ENCODE measurements at regions not wholly inside any gene's neighbourhood (a gene's known extent, or its start where the extent isn't known, plus 50 kb on each side); places are given as distances from the start of the nearest gene placed in this dataset.

GRCh38 chr2:5392658-5393057 lies 299.5 kb upstream of the SOX11 start:
- no peak for DNase-seq
- Histone ChIP-seq H3K36me3 (ENCODE audit: control insufficient read depth, insufficient read depth, low read length) (no peaks in the 10 kb centered on the region), H3K4me3 (ENCODE audit: low read depth, low read length) (no peak overlapping the region), H3K4me1 (peaks cover 4% of the 10 kb centered on the region; the same call in 1 of the 2 replicates), H3K27me3 (replicated peaks; ENCODE audit: control insufficient read depth, insufficient read depth, low read length) (no peaks in the 10 kb centered on the region), H3K9me3 (no peaks in the 10 kb centered on the region)
- H3K36me3 Mint-ChIP-seq (ENCODE audit: insufficient read depth, unreplicated experiment) = no peaks in the 10 kb centered on the region
- H3K4me1 Mint-ChIP-seq (ENCODE audit: low read depth, unreplicated experiment) = no peaks in the 10 kb centered on the region
- no TSS peak for BruUV-seq (replicated peaks)
- intact Hi-C loops (cut with micrococcal nuclease; ENCODE audit: unreplicated experiment) = no loop called here
- no peak overlapping the region for H3K27ac Mint-ChIP-seq (ENCODE audit: unreplicated experiment)
- TF ChIP-seq, protein P1, sequence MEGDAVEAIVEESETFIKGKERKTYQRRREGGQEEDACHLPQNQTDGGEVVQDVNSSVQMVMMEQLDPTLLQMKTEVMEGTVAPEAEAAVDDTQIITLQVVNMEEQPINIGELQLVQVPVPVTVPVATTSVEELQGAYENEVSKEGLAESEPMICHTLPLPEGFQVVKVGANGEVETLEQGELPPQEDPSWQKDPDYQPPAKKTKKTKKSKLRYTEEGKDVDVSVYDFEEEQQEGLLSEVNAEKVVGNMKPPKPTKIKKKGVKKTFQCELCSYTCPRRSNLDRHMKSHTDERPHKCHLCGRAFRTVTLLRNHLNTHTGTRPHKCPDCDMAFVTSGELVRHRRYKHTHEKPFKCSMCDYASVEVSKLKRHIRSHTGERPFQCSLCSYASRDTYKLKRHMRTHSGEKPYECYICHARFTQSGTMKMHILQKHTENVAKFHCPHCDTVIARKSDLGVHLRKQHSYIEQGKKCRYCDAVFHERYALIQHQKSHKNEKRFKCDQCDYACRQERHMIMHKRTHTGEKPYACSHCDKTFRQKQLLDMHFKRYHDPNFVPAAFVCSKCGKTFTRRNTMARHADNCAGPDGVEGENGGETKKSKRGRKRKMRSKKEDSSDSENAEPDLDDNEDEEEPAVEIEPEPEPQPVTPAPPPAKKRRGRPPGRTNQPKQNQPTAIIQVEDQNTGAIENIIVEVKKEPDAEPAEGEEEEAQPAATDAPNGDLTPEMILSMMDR (IDR thresholded peaks at IDR 0.05; ENCODE audit: insufficient read depth in 1 of 2, low read depth in 1 of 2, low read length in 1 of 2, severe bottlenecking in 1 of 2, unreplicated experiment in 1 of 2) = no peak
- POLR2A ChIA-PET = no interaction called here
- CTCF ChIA-PET = no interaction called here
- no peak overlapping the region for H3K4me3 Mint-ChIP-seq (ENCODE audit: unreplicated experiment)
- H3K27me3 Mint-ChIP-seq (ENCODE audit: insufficient read depth, unreplicated experiment) = no peaks in the 10 kb centered on the region
- H3K9me3 Mint-ChIP-seq (ENCODE audit: unreplicated experiment) = no peaks in the 10 kb centered on the region

DNA sequence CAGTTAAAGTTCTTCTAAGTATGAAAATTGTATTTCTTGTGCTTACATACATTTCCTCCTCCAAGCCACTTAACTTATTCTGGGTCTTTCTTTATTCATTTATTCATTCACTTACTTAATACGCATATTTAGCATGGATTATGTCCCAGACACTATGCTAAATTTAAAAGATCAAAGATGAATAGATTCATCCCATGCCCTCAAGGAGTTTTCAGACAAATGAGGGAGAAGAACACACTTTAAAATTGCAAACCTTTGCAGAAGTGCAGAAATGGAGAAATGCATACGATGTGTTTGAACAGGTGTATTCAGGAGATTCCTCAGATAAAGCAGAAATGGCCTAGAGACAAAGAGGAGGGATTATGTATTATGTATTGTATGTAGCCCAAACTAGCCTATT lies 298.7 kb upstream of the SOX11 start:
- ChIA-PET POLR2A (no interaction called here), CTCF (no interaction called here)
- no TSS peak for BruUV-seq (replicated peaks)
- Mint-ChIP-seq H3K27ac (ENCODE audit: unreplicated experiment) (no peak overlapping the region), H3K9me3 (ENCODE audit: unreplicated experiment) (no peaks in the 10 kb centered on the region), H3K4me1 (ENCODE audit: low read depth, unreplicated experiment) (no peaks in the 10 kb centered on the region), H3K36me3 (ENCODE audit: insufficient read depth, unreplicated experiment) (no peaks in the 10 kb centered on the region), H3K4me3 (ENCODE audit: unreplicated experiment) (no peak overlapping the region), H3K27me3 (ENCODE audit: insufficient read depth, unreplicated experiment) (no peaks in the 10 kb centered on the region)
- TF ChIP-seq, protein P1 (IDR thresholded peaks at IDR 0.05; ENCODE audit: insufficient read depth in 1 of 2, low read depth in 1 of 2, low read length in 1 of 2, severe bottlenecking in 1 of 2, unreplicated experiment in 1 of 2) = no peak
- Histone ChIP-seq H3K4me3 (ENCODE audit: low read depth, low read length) (no peak overlapping the region), H3K9me3 (no peaks in the 10 kb centered on the region), H3K36me3 (ENCODE audit: control insufficient read depth, insufficient read depth, low read length) (no peaks in the 10 kb centered on the region), H3K27me3 (replicated peaks; ENCODE audit: control insufficient read depth, insufficient read depth, low read length) (no peaks in the 10 kb centered on the region), H3K4me1 (peaks cover 4% of the 10 kb centered on the region; the same call in 1 of the 2 replicates)
- no peak for DNase-seq
- intact Hi-C loops (cut with micrococcal nuclease; ENCODE audit: unreplicated experiment) = no loop called here

GRCh38 chr2:5394223-5394622 lies 298.0 kb upstream of the SOX11 start:
- ChIA-PET CTCF (no interaction called here), POLR2A (no interaction called here)
- Mint-ChIP-seq H3K27me3 (ENCODE audit: insufficient read depth, unreplicated experiment) (no peaks in the 10 kb centered on the region), H3K27ac (ENCODE audit: unreplicated experiment) (no peak overlapping the region), H3K9me3 (ENCODE audit: unreplicated experiment) (no peaks in the 10 kb centered on the region), H3K4me1 (ENCODE audit: low read depth, unreplicated experiment) (no peaks in the 10 kb centered on the region), H3K36me3 (ENCODE audit: insufficient read depth, unreplicated experiment) (no peaks in the 10 kb centered on the region), H3K4me3 (ENCODE audit: unreplicated experiment) (no peak overlapping the region)
- Histone ChIP-seq H3K4me1 (peaks cover 4% of the 10 kb centered on the region; the same call in 1 of the 2 replicates), H3K4me3 (ENCODE audit: low read depth, low read length) (no peak overlapping the region), H3K9me3 (no peaks in the 10 kb centered on the region), H3K36me3 (ENCODE audit: control insufficient read depth, insufficient read depth, low read length) (no peaks in the 10 kb centered on the region), H3K27me3 (replicated peaks; ENCODE audit: control insufficient read depth, insufficient read depth, low read length) (no peaks in the 10 kb centered on the region)
- no peak for DNase-seq
- intact Hi-C loops (cut with micrococcal nuclease; ENCODE audit: unreplicated experiment) = no loop called here
- no TSS peak for BruUV-seq (replicated peaks)
- TF ChIP-seq, protein P1 (IDR thresholded peaks at IDR 0.05; ENCODE audit: insufficient read depth in 1 of 2, low read depth in 1 of 2, low read length in 1 of 2, severe bottlenecking in 1 of 2, unreplicated experiment in 1 of 2) = no peak

Data from Caco-2 (cell line).